NCI-H526 (cell line): ENCODE measurements at regions not wholly inside any gene's neighbourhood (a gene's known extent, or its start where the extent isn't known, plus 50 kb on each side); places are given as distances from the start of the nearest gene placed in this dataset.

Experiments
- DNase-seq, 2 experiments: peaks; one replicate each; lab custom pipeline; 2025; lab: John Stamatoyannopoulos, UW

DNA sequence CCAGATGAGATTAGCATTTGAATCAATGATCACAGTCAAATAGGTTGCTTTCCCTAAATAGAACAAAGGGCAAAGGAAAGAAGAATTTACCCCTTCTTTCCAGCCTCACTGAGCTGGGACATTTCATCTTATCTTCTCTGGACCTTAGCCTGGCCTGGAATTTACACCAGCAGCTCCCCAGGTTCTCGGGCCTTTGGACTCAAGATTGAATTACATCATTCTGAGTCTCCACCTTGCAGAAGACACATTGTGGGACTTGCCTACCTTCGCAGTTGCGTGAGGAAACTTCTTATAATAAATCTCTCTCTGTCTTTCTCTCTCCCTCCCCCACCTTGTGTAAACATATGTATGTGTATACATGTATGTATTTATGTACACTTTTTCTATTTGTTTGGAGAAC, 732.4 kb downstream of the IPMK start:
- DNase-seq, result no peak

DNA sequence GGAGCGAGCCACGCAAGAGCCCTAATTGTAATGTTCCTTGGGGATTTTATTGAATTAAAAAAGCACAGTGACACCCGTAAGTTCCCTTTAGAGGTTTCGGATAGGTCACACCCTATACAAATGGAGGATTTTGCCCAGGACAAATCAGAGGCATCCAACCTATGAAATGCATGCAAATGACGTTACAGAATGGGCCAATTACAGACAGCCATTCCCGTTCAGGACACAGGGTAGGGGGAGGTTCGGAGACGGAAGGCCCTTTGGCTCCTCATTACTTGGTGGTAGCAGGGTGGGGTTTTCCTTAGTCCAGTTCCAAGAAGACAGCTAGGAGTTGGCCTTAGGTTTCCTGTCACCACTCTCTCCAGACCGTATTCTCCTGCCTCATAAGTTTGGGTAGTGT, 754.1 kb downstream of the IPMK start:
- DNase-seq, result no peak

- no peak for DNase-seq
These were observed 759.9 kb downstream of the IPMK start for GRCh38 chr10:57507788-57508187.

- no peak for DNase-seq
These were observed 761.1 kb downstream of the IPMK start for GRCh38 chr10:57506414-57507094.

- DNase-seq, result no peak
These were observed 773.2 kb downstream of the IPMK start for GRCh38 chr10:57494486-57494885.

DNA sequence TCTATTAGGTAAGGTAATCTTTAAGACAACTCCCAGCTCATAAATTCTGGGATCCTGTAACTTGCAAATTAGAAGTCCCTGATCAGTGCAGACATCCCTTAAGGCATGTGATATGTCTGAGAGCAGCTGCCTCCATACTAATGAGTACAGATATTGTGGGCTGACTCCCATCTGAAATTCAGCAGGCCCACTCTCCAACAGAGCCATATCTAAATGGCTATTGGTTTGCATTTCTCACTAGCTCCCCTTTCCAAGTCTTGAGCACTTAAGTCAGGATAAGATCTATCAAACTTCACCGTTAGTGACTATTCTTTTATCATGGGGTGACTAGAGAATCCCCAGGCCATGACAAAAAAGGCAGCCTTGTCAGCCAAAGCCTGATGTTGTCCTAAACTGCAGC, 785.4 kb downstream of the IPMK start:
- peak in 1 of 2 experiments; percentile 14 for DNase-seq

DNA sequence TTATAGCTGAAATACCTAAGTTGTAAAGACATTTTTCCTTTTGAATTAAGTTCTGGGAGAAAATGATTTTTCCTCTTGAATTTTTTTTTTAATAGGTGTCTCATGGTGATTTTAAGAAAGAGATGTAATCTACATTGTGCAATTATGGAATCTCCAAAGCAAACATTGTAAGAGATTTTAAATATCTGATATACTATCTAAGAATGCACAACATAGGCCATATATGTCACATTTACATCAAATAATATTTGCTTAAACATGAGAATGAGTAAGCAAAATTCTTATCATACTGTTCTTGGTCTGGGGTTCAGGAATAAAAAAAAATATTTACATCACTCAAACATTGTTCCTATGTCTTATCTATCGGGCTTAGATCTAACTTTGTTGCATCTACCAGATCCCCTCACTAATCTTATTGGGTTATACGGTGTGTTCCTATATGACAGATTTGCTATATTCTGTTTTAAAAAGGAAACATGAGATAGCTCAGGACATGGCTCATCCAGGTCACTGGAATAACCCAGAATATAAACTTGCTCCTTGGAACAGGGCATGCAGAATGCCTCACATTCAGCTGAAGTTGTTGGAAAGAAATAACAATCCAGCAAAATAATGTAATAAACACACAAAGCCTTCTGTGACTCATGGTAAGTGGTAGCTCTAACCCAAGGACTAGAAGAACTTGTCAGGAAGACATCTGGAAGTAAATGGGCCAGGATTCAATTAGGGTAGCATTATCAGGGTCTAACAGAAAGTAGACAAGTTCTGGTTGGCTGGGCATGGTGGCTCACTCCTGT, 794.7 kb downstream of the IPMK start:
- no peak for DNase-seq

DNA sequence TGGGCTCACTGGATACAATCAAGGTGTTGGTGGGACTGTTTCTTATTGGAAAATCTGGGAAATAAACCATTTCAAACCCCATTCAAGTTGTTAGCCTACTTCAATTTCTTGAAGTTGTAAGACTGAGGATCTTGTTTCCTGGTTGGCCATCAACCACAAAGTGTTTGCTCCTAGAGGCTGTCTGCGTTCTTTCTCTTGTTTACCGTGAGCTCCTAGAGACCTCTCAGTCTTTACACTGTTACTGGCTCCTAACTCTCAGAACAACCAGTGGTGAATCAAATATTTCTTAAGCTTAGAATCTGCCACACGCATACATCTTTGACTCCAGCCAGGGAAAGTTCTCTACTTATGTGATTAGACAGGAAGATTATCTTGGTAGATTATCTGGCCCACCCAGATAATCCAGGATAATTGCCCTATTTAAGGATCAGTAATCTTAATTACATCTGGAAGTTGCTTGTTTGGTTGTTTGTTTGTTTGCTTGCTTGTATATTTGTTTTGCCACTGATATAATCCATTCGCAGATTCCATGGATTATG, 798.7 kb downstream of the IPMK start:
- no peak for DNase-seq

DNA sequence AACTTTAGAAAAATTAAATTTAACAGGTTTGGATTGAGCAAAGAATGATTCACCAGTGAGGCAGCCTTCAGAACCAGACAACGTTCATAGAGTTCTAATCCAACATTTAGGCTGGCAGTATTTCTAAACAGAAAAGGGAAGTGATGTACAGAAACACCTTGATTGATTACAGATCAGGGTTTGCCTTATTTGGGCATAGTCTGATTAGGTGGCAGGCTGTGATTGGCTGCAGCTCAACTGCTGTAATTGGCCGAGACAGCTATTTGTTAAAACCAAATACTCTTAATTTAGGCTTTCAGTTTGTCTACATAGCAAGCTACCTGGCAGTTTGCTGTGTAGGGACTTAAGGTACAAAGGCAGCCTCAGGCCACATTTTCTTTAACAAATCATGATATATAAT, 802.5 kb downstream of the IPMK start:
- no peak for DNase-seq

GRCh38 chr10:57460540-57460939, 807.2 kb downstream of the IPMK start:
- DNase-seq, result no peak

DNA sequence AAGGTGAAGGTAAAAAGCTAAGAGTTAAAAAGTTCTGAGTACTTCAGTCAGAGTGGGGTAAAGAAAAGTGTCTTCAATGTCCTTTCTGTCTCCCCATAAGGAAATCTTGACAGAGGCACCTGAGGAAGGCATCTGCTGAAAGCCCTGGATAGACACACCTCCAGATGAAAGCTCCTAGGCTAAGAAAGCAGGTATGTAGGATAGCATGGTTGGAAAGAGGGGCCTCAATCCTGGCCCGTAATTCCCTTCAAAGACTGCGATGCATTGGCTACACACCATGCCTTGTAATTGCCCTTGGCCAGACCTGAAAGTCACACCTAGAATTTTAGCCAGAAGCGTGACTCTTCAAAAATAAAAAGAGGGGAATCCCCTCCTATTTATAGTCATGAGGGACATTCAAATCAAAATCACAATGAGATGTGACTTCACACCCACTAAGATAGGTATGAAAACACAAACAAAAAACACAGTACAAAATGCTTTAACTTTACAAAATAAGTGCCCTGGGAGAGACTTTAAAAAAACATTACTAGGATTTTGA, 809.7 kb downstream of the IPMK start:
- no peak for DNase-seq

GRCh38 chr10:57430376-57430775, 837.3 kb downstream of the IPMK start:
- DNase-seq, result no peak

- no peak for DNase-seq
These were observed 846.8 kb downstream of the IPMK start for GRCh38 chr10:57420881-57421280.

- DNase-seq, result no peak
These were observed 849.2 kb downstream of the IPMK start for GRCh38 chr10:57418476-57418875.

GRCh38 chr10:57395923-57396322, 871.8 kb downstream of the IPMK start:
- no peak for DNase-seq

GRCh38 chr10:57367412-57367811, 900.3 kb downstream of the IPMK start:
- no peak for DNase-seq

GRCh38 chr10:57362811-57363210, 904.9 kb downstream of the IPMK start:
- DNase-seq, result no peak

- DNase-seq, result no peak
These were observed 914.2 kb downstream of the IPMK start for GRCh38 chr10:57353403-57354003.

GRCh38 chr10:57351076-57351475, 916.6 kb downstream of the IPMK start:
- no peak for DNase-seq

GRCh38 chr10:57341294-57341693, 926.4 kb downstream of the IPMK start:
- no peak for DNase-seq

GRCh38 chr10:57338823-57339558, 928.7 kb downstream of the IPMK start:
- DNase-seq, result peak in 1 of 2 experiments; percentile 48

- DNase-seq, result no peak
These were observed 930.8 kb downstream of the IPMK start for GRCh38 chr10:57336865-57337264.
